ENCODE measurements at regions not wholly inside any gene's neighbourhood (a gene's known extent, or its start where the extent isn't known, plus 50 kb on each side); places are given as distances from the start of the nearest gene placed in this dataset.
"Not testable (repeated sequence)": the region's sequence is repeated elsewhere in the genome, so short reads cannot be mapped to it uniquely, and the experiment has no call there.

DNA sequence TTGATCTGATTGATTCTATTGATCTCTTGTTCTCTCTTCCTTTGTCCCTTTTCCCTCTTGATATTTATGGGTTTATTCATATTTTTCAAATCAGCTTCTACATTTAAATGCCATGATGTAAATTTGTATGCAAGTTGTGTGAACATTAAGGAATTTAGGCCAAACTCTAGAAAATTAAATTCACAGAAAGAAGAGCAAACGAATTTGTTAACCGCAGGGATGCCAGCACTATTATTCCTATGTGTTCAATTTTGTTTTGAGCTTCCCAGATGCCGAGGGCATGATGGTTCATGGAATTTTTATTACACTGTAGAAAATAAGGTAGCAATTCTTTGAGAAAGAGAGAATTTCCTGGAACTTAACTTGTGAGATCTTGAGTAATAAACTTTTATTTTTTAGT, 220.9 kb downstream of the BUB3 start:
- in situ Hi-C loops (cut with HindIII; ENCODE audit: low sequenced_read_pairs), result no loop called here

DNA sequence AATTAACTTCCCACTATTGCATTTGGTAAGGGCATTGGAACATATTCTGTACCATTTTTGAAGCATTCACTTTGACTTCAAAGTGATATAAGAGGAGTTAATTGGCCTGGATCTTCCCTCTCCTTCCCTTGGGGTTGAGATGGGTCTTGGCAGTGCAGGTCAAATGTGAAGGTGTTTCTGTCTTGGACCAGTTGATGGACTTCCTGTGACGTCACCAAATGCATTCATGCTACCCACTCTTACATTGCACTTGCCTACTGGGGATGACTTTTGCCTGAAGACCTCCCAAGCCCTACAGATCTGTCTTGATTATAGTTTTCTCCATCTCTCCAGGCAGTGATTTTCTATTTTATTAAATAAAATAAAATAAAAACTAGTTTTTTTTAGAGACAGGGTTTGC, 221.5 kb downstream of the BUB3 start:
- in situ Hi-C loops (cut with HindIII; ENCODE audit: low sequenced_read_pairs), result no loop called here

DNA sequence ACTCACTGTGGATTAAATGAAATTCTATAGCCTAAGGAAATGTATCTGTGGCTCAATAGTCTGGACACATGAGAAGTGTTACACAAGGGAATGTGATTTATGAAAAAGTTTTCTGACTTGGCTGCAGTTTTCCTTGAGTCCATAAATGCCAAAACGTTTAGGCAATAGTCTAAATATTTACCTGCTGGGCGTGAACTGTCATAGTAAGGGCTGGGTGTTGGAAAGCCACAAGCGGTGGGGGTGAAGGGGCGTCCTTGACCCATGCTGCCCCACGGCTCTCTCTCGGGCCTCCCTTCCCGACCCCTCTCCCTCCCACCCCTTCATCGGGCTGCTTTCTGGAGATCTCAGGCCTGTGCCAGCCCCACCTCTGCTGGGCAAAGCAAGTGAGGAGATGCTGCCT, 223.7 kb downstream of the BUB3 start:
- in situ Hi-C loops (cut with HindIII; ENCODE audit: low sequenced_read_pairs), result no loop called here

DNA sequence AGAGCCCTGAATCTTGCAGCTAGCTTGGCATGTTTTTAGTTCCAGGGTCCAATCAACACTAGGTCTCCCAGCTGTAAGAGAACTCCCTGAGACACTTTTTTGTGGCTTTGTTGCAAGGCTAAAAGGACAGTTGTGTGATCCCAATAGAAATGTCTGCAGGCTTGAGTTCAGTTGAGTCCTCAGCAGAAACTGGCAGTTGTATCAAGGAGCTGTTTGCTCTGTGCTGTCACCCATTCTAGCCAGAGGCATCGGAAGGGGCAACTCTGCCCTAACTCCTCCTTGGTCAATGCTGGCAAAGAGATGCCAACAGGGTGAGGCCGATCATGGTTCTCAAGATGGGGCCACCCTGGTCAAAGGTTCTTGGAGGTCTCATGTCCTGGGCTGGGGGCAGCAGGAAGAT, 224.1 kb downstream of the BUB3 start:
- in situ Hi-C loops (cut with HindIII; ENCODE audit: low sequenced_read_pairs), result no loop called here

DNA sequence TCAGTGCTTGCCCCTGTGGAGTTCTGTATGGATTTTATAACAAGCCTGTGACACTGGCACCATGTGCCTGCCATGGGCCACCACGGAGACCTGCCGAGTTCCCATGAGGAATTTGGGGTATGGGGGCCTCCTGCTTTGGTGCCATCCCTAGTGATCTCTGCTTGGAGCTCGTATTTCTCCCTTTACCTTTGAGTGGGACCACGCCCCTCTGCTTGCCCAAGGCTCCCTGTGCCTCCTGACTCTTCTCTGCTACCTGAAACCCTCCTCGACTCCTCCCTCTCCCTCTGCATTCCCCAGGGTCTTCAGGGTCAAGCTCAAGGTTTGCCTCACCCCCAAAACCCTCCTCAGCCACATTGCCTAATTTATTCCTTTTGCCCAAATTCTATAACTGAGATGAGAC, 225.0 kb downstream of the BUB3 start:
- in situ Hi-C loops (cut with HindIII; ENCODE audit: low sequenced_read_pairs), result no loop called here

DNA sequence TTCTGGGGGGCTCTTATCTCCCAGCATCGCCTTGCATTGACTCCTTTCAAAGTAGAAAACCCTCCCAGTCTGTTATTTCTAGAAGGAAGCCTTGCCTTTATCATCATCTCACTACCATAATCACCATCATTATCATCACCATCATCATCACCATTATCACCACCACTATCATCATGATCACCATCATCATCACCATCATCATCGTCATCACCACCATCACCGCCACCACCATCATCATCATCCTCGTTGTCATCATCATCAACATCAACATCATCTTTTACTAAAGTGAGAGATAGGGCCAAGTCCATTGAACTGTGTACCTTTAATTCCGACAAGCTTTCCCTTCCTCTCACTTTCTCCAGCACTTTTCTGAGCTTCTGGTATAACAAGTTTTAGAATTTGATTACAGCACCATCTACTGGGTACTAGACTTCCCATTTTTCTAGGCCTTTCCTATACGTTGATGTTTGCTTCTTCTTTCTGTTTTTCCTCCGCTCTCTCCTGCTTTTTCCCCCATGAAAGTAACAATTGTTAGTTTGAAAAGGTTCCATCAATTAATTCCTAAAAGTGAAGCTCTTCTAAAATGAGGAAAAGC, 226.4 kb downstream of the BUB3 start:
- in situ Hi-C loops (cut with HindIII; ENCODE audit: low sequenced_read_pairs), result no loop called here

DNA sequence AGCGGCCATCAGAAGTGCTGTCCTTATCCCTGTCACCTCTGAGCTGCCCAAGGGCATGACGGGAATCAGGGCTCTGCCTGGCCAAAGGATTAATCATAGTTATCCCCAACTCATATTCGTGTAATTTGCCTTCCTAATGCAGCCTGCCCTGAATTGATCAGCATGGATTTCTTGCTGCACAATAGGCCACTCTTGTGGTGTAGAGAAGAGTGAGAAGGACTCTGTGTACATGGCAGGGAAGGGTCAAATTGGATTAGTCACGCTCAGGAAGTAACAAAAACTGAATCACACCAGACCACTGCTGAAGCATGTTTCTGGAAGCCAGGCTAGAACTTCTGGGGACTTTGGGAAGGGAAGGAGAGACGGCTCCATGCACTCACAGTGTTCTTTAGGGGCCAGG, 227.0 kb downstream of the BUB3 start:
- in situ Hi-C loops (cut with HindIII; ENCODE audit: low sequenced_read_pairs), result no loop called here

DNA sequence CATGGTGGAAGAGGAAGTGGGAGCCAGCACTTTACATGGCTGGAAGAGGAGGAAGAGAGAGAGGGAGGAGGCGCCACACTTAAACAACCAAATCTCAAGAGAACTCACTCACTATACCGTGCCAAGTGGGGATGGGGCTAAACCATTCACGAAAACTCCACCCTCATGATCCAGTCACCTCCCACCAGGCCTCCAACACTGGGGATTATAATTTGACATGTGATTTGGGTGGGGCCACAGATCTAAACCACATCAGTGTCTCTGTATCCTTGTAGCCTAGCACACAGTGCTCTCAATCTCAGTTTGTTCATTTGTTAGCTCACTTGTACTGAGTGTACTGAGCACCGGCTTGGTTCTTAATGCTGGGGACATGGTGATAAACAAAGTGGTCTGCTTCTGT, 228.3 kb downstream of the BUB3 start:
- in situ Hi-C loops (cut with HindIII; ENCODE audit: low sequenced_read_pairs), result no loop called here

DNA sequence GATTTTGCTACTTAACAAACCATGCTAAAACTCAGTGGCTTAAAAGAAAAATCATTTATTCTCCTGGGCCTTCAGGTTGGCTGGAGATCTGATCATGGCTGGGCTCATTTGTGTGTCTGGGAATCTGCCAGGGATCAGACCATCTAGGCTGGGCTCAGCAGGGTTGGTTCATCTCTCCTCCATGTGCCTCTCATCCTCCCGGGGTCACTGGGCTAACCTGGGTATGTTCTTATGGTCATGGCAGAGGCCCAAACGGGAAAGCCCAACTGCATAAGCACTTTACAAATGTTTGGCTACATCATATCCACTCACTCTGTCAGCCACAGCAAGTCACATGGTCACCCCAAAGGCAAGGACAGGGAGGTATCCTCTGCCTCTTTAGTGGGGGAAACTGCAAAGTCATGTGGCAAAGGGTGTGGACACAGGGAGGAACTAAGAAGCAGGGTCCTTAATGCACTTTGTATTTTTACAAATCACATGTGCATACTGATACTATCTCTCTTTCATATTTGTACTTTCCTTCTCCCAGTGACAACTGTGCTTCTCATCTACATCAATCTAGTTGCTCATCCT, 231.4 kb downstream of the BUB3 start:
- in situ Hi-C loops (cut with HindIII; ENCODE audit: low sequenced_read_pairs), result no loop called here

DNA sequence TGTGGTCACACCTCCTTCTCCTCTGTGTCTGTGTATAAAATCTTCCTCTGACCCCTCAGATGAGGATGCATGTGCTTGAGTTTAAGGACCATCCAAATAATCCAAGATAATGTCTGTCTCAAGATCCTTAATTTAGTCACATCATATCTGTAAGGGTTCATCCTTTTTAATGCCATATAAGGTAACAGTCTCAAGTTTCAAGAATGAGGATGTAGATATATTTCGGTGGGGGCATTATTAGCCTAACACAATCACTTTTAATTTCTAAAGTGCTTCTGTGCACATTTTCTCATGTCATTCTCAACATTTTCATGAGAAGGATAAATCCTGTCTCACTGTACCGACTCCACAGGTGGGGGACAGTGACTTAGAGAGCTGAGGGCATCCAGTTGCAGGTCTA, 235.3 kb downstream of the BUB3 start:
- in situ Hi-C loops (cut with HindIII; ENCODE audit: low sequenced_read_pairs), result no loop called here

DNA sequence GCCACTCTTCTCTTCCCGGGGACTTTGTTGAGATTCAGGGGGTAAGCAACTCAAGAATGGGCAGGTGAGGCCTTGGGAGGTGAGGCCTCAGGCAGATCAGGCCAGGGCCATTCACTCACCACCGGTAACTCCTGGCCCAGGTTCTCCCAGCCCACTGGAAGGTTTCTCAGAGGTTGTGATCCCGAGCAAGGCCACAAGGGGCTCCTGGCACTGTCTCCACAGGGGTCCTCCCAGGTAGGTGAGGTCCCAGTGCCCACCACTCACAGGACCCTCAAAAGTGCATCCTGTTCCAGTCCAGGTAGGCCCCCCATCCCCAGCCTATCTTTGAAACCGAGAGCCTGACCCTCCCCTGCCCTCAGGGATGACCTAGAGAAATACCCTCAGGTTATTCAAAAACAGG, 236.1 kb downstream of the BUB3 start:
- in situ Hi-C loops (cut with HindIII; ENCODE audit: low sequenced_read_pairs), result no loop called here

DNA sequence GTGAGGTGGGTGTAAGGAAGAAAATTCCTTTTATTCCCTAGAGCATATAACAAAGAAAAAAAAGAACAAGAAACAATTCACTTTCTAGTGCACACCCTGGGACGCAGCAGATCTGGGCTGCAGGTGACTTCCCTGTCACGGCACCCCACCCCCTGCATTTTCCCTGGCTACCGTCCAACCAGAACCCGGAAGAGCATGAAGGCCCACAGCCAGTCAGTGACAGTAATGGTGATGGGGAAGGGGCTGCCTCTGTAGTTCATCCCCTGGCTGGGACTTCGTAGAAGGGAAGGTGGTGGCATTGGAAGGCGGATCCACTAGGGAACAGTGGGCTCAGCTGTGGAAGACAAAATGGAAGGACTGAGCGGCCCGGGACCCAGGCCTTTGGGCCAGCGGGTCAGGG, 236.7 kb downstream of the BUB3 start:
- in situ Hi-C loops (cut with HindIII; ENCODE audit: low sequenced_read_pairs), result no loop called here

DNA sequence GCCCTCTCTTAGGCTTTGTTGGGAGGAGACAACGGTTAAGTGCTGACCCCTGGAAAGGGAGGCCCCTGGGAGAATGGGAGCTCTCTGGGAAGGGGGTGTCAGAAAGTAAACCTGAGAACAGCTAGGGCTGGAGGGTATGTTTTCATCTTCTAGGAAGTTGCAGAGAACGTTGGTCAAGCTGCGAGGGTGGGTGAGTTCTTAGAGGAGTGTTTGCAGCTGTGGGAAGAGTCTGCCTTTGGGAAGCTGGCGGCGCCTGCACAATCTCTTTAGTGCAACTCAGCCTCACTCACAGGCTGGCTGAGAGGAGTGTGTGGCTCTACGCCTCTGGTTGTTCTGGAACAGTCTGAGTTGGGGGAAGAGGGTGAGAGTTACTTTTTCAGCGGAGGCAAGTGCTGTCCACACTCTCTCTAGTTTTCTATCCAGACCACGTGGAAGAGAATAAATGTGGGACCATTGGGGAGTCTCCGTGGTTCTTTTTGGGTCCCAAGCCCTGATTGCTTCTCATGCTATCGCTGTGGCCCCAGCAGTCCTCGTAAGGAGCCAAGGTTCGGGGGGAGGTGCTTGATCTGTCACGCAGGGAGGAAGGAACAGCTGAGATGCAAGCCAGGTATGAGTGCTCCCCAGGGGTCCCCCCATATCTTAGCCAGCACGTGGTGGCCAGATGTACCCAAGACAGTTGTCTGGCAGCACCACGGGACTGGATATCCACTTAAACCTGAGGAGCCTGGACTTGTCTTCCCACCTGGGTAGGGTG, 237.2 kb downstream of the BUB3 start:
- in situ Hi-C loops (cut with HindIII; ENCODE audit: low sequenced_read_pairs), result no loop called here

DNA sequence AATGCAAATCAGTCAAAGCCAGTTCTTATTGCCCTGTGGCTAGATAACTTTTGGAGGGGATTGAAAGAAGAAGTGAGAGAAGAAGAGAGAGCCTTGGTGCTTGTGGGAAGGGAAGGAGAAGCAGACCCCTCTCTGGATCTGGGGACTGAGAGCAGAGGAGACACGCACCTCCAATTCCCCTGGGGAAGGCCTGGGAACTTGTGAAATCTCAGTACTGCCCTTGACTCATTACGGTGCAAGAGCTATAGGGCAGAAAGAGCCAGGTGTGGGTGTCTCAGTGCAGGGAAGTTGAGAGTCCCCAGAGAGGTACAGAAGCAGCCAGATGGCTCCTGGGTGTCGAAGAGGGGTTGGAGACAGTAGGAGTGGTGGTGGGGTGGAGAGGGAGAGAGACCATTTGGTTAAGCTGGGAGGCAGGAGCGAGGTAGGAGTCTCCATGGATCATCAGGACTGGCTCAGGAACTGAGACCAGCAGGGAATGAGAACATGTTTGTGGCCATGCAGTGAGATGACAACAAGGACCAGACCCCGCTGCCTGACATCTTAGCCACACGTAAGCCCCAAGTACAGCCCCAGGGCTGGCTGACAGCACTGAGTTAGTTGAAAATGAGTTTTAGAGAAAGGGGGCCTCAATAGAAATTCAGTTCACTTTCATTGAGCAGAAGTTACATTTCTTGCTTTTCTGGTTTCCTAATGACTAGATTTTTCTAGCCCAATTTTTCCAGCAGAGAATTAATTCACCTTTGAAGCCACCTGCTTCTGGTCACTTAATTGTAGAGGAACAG, 238.2 kb downstream of the BUB3 start:
- in situ Hi-C loops (cut with HindIII; ENCODE audit: low sequenced_read_pairs), result no loop called here

DNA sequence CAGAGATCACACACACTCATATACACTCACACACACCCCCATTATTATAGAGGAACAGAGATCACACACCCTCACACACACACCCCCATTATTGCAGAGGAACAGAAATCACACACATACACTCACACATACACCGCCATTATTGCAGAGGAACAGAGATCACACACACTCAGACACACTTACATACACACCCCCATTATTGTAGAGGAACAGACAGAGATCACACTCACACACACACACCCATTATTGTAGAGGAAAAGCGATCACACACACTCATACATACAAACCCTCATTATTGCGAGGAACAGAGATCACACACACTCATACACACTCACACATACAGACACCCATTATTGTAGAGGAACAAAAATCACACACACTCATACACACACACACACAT, 239.0 kb downstream of the BUB3 start:
- in situ Hi-C loops (cut with HindIII; ENCODE audit: low sequenced_read_pairs), result no loop called here

DNA sequence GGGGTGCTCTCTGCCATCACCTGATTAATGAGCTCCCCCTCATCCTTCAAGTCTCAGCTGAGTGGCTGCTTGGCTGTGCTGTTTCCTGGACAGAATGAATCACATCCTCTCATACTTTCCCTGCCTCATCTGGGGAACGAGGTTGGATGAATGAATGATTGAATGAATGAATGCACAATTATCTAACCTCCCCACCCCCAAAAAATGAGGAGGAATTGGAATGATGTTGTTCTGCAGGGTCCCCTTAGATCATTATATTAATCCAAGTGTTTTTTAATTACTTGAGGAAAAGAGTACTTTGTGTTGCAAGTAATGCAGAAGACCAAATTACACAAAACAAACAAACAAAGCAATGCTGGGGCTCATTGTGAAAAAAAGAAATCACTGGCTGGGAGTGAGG, 240.2 kb downstream of the BUB3 start:
- in situ Hi-C loops (cut with HindIII; ENCODE audit: low sequenced_read_pairs), result no loop called here

DNA sequence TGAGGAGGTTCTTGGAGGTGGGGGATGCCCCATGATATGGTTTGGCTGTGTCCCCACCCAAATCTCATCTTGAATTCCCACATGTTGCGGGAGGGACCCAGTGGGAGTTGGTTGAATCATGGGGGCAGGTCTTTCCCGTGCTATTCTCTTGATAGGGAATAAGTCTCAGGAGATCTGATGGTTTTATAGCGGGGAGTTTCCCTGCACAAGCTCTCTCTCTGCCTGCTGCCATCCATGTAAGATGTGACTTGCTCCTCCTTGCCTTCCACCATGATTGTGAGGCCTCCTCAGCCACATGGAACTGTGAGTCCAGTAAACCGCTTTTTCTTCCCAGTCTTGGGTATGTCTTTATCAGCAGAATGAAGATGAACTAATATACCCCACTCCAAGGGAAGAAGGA, 241.0 kb downstream of the BUB3 start:
- in situ Hi-C loops (cut with HindIII; ENCODE audit: low sequenced_read_pairs), result not testable (repeated sequence)

DNA sequence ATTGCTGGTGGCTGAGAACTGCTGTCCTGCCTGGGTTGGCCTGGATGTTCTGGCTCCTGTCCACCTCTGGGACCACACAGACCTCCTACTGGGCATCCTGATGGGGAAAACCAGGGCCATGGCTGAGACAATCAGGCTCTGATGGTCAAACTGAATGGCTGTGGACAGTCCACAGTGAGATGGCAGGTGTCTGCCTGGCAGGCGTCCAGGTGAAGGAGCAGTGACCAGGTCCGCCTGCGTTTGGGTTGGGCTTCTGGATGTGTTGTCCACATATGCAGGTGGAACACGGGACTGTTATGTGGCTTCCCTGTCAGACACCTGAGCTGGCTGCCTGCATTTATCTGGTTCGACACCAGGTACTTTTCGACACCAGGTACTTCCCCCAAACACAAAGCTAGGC, 241.7 kb downstream of the BUB3 start:
- in situ Hi-C loops (cut with HindIII; ENCODE audit: low sequenced_read_pairs), result no loop called here

DNA sequence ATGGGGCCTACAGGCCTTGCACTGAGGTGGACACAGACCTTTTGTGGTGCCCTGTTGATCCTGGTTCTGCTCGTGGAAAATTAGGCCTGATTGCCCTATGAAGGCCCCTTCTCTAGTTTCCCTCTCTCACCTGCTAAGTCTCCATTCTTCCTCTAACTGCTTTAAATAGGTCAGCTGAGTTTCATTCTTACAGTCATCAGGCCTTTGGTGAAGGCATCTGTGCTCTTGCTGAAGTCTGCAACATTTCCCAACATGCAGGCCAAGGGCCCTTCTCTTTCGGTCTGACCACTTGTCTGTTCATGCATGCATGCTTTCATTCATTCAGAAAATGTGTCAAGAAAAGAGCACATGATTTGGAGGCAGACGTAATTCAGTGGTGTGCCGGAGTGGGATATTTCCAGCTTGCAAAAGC, 244.0 kb downstream of the BUB3 start:
- in situ Hi-C loops (cut with HindIII; ENCODE audit: low sequenced_read_pairs), result no loop called here

DNA sequence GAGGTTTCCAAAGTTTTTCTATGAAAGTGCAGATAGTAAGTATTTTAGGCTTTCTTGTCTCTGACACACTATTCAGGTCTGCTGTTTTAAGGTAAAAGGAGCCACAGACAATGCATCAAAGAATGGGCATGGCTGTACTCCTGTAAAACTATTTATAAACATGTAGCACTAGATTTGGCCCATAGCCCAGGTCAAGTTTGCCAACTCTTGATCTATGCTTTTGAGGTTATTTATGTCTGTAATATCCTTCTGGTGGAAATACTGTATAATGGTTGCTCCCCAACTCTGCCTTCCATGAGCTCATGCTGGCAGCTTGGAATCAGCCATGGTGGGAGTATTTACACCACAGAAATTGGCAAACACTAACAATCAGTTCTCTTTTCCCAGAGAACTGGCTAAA, 244.6 kb downstream of the BUB3 start:
- in situ Hi-C loops (cut with HindIII; ENCODE audit: low sequenced_read_pairs), result no loop called here

DNA sequence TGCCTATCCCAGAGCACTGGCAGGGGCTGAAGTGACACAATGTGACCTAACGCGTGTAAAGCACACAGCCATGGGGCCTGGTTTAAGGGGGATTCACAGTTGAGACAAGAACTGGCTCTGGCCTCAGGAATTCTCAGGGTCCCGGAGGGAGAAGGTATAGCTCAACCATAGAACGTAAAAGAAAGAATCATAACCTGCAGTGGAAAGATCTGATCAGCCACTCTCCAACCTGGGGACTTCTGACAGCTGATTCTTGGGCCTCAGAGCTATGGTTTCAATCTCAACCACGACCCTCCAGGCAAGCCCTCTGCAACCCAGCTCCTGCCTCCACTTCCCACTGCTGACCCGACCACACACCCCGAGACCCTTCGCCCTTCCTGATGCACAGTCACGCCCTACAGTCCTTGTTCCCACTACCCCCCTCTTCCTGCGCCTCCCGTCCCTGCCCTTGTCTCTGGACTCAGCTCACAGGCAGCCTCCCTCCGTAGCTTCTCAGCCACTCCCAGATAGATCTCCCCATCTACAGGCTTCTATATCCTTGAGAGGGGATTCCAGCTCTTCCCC, 245.2 kb downstream of the BUB3 start:
- in situ Hi-C loops (cut with HindIII; ENCODE audit: low sequenced_read_pairs), result no loop called here

DNA sequence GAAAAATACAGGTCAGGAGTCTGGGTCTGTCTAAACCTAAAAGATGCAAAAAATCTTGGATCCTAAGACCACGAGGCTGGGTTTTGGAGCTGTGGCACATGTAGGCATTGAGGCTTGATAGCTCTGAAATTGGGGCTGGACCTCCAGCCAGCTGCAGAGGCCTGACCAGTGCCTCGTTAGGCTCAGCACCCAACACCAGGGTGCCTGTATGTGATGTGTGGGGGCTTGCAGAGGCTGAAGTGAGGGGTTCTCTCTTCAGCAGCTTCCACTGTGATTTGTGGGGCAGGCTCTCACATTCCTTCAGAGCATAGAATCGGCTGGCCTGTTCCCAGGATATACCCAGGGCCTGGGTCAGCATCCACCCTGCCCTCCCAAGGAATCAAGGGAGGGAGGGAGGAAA, 247.8 kb downstream of the BUB3 start:
- in situ Hi-C loops (cut with HindIII; ENCODE audit: low sequenced_read_pairs), result no loop called here

Measured in endothelial cell of hepatic sinusoid (primary cell).